Fibroblast of lung (primary cell): ENCODE measurements at regions not wholly inside any gene's neighbourhood (a gene's known extent, or its start where the extent isn't known, plus 50 kb on each side); places are given as distances from the start of the nearest gene placed in this dataset.

Source experiments
- EZH2 ChIP-seq: IDR thresholded peaks from 2 replicates; pipeline ENCODE4 v1.5.1; 2012; ENCODE audit warnings: low read length, control low read depth, mild to moderate bottlenecking; ENCODE audit errors: missing control alignments
- TF ChIP-seq, protein P1 (sequence below), 2 donors: IDR thresholded peaks in 1 of 2; conservative IDR thresholded peaks in 1 of 2; 1 replicate in 1 of 2; 2 replicates in 1 of 2; pipeline ENCODE4 v1.5.1; 2011 to 2012; ENCODE audit warnings: low read length in 2 of 2, control low read depth in 1 of 2, inconsistent platforms in 1 of 2, low read depth in 1 of 2, mild to moderate bottlenecking in 1 of 2

DNA sequence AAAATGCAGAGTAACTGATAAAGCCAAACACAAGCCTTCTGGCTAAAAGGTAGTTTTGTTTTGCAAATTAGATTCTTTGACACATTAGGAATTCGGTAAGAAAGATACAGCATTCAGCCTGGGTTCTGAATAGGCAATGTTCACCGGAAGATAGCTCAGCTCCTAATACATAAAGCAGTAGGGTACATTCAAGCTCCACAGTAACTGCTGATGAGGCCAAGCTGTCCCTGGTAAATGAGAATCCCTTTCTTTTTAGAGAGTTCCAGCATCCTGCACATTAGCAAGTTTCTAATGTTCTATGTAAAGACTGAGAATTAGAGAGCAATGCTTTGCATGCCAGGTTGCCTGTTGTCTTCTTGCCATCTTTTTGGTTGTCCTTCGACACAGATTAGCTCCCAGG is 316.3 kb upstream of the SLC14A2 start:
- TF ChIP-seq, protein P1, sequence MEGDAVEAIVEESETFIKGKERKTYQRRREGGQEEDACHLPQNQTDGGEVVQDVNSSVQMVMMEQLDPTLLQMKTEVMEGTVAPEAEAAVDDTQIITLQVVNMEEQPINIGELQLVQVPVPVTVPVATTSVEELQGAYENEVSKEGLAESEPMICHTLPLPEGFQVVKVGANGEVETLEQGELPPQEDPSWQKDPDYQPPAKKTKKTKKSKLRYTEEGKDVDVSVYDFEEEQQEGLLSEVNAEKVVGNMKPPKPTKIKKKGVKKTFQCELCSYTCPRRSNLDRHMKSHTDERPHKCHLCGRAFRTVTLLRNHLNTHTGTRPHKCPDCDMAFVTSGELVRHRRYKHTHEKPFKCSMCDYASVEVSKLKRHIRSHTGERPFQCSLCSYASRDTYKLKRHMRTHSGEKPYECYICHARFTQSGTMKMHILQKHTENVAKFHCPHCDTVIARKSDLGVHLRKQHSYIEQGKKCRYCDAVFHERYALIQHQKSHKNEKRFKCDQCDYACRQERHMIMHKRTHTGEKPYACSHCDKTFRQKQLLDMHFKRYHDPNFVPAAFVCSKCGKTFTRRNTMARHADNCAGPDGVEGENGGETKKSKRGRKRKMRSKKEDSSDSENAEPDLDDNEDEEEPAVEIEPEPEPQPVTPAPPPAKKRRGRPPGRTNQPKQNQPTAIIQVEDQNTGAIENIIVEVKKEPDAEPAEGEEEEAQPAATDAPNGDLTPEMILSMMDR (conservative IDR thresholded peaks at IDR 0.05 in 1 of 2, IDR thresholded peaks at IDR 0.05 in 1 of 2; ENCODE audit: low read depth in 1 of 2, low read length in 2 of 2), result no peak
- TF ChIP-seq EZH2, result no peak
